ENCODE measurements at regions not wholly inside any gene's neighbourhood (a gene's known extent, or its start where the extent isn't known, plus 50 kb on each side); places are given as distances from the start of the nearest gene placed in this dataset.
A peak's percentile ranks its signal among the peaks of the same experiment; 100 is the strongest.

DNA sequence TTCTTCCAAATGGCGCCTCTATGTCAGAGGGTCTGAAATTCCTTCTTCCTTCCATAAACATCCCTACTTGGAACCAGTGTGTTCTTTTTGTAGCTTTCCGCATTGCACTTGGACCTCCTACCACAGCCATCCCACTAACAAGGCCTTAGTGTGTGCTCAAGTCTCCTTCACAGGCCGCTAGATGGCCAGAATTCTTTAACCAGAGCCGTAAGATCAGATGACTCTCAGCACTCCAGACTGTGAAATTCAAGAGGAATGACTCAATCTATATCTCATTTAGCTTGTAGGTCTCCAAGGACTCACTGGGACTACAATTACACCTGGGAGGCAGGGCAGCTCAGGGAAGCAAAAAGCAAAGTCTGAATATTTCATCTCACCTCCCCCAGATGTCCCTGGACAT lies 298.9 kb downstream of the EIPR1 start:
- no peak overlapping the region for H3K4me3 ChIP-seq (replicated peaks in 1 of 2; ENCODE audit: low read depth in 2 of 2, low read length in 2 of 2)
- TF ChIP-seq CTCF (IDR thresholded peaks at IDR 0.05; ENCODE audit: low read depth, low read length): no peak
- peak in 1 of 2 donors; percentile 10 for DNase-seq (ENCODE audit: low read depth in 2 of 2)

- DNase-seq (ENCODE audit: low read depth in 2 of 2): no peak
- no peak overlapping the region for H3K4me3 ChIP-seq (replicated peaks in 1 of 2; ENCODE audit: low read depth in 2 of 2, low read length in 2 of 2)
- no peak for TF ChIP-seq CTCF (IDR thresholded peaks at IDR 0.05; ENCODE audit: low read depth, low read length)
These were observed 300.6 kb downstream of the EIPR1 start for GRCh38 chr2:3076848-3077642.

- no peak for TF ChIP-seq CTCF (IDR thresholded peaks at IDR 0.05; ENCODE audit: low read depth, low read length)
- H3K4me3 ChIP-seq (replicated peaks in 1 of 2; ENCODE audit: low read depth in 2 of 2, low read length in 2 of 2): no peak overlapping the region
- DNase-seq (ENCODE audit: low read depth in 2 of 2): no peak
These were observed 301.7 kb downstream of the EIPR1 start for GRCh38 chr2:3075991-3076340.

- TF ChIP-seq CTCF (IDR thresholded peaks at IDR 0.05; ENCODE audit: low read depth, low read length): no peak
- DNase-seq (ENCODE audit: low read depth in 2 of 2): no peak
These were observed 302.2 kb downstream of the EIPR1 start for GRCh38 chr2:3075316-3075990.

DNA sequence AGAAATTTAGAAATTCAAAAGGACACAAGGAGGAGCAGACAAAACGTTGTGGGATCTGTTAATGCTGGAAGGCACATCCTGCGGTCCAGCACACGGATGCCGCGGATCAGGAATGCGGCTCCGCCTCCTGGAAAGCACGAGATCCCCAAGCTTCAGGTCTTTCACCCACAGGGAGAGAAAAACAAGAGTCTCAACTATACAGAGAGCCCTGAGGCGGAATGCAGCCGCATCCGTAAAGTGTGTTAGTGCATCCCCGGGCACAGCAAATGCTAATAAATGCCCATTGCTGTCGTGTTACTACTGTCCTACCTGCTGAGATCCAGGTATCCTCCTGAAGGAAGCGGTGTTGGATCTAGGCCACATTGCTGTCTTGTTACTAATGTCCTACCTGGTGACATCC lies 303.9 kb downstream of the EIPR1 start:
- DNase-seq (ENCODE audit: low read depth in 2 of 2): no peak
- H3K4me3 ChIP-seq (replicated peaks in 1 of 2; ENCODE audit: low read depth in 2 of 2, low read length in 2 of 2): no peak overlapping the region

More at GRCh38 chr2:3075316-3075990, 302.2 kb downstream of the EIPR1 start:
- no peak overlapping the region for H3K4me3 ChIP-seq (replicated peaks in 1 of 2; ENCODE audit: low read depth in 2 of 2, low read length in 2 of 2)

DNA sequence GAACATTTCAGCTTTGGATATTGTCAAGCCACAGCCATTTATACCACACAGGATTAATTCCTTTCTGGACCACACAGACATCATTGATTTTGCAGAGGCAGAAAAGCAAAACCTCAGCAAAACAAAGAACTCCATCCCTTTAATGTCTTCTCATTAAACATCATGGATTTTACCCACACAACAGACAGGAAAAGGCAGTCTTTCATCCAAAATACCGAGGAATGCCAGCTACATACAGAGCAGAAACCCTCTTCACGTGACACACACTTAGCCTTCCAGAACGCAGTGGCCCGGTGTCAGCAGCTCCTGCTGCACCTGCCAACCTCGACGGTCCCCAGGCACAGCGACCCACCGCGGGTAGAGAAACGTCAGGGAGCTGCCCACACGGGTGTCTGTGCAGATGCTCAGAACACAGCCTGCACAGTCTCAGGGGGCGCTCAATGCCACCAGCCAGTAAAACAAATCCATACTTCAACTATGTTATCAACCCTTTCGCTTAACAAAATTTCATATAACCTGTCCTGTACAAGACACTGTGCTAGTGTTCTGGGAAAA lies 304.5 kb downstream of the EIPR1 start:
- no peak overlapping the region for H3K4me3 ChIP-seq (replicated peaks in 1 of 2; ENCODE audit: low read depth in 2 of 2, low read length in 2 of 2)
- TF ChIP-seq CTCF (IDR thresholded peaks at IDR 0.05; ENCODE audit: low read depth, low read length): no peak
- DNase-seq (ENCODE audit: low read depth in 2 of 2): no peak

More for the DNA sequence above, 303.9 kb downstream of the EIPR1 start:
- TF ChIP-seq CTCF (IDR thresholded peaks at IDR 0.05; ENCODE audit: low read depth, low read length): no peak
